GM06990 (cell line): ENCODE measurements at regions not wholly inside any gene's neighbourhood (a gene's known extent, or its start where the extent isn't known, plus 50 kb on each side); places are given as distances from the start of the nearest gene placed in this dataset.

Experiments
- DNase-seq: peaks from one replicate; pipeline ENCODE4 v3.0.0-alpha.2; 2011; ENCODE audit not compliant: insufficient read length; ENCODE audit errors: extremely low read depth
- H3K27me3 ChIP-seq: replicated peaks from 2 replicates; pipeline ENCODE4 v1.6.0; 2011; ENCODE audit warnings: low read length; ENCODE audit not compliant: control insufficient read depth, insufficient read depth
- H3K36me3 ChIP-seq: 2 replicates; pipeline ENCODE4 v1.5.1; 2011; ENCODE audit warnings: low read length; ENCODE audit not compliant: control insufficient read depth, insufficient read depth
- H3K4me3 ChIP-seq: replicated peaks from 2 replicates; pipeline ENCODE4 v1.5.1; 2011; ENCODE audit warnings: low read depth, mild to moderate bottlenecking, control low read depth, low read length
- CTCF ChIP-seq: IDR thresholded peaks from 2 replicates; pipeline ENCODE4 v1.5.1; 2011; ENCODE audit warnings: low read length, control low read depth, mild to moderate bottlenecking, inconsistent platforms; ENCODE audit not compliant: insufficient read depth, poor library complexity, severe bottlenecking

- Histone ChIP-seq H3K27me3 (no peaks in the 10 kb centered on the region), H3K4me3 (no peak overlapping the region; the same call in 1 of the 2 replicates)
These were observed 164.2 kb downstream of the PPIAL4G start for GRCh38 chr1:148318904-148319242.

GRCh38 chr1:148318123-148318903 is 164.8 kb downstream of the PPIAL4G start:
- DNase-seq = peak; percentile 57
- peak overlapping the region; percentile 54 for H3K4me3 ChIP-seq

More at GRCh38 chr1:148318904-148319242, 164.2 kb downstream of the PPIAL4G start:
- DNase-seq = no peak
- no peaks in the 10 kb centered on the region for H3K36me3 ChIP-seq
- TF ChIP-seq CTCF = no peak

GRCh38 chr1:148317288-148317985 is 165.4 kb upstream of the NBPF11 start:
- no peaks in the 10 kb centered on the region for H3K27me3 ChIP-seq
- DNase-seq = no peak
- TF ChIP-seq CTCF = no peak
- H3K36me3 ChIP-seq = no peaks in the 10 kb centered on the region
- H3K4me3 ChIP-seq = no peak overlapping the region

More at GRCh38 chr1:148318123-148318903, 164.8 kb downstream of the PPIAL4G start:
- H3K27me3 ChIP-seq = no peaks in the 10 kb centered on the region
- H3K36me3 ChIP-seq = no peaks in the 10 kb centered on the region
- TF ChIP-seq CTCF = no peak

- Histone ChIP-seq H3K4me3 (peak overlapping the region; percentile 16; the same call in 1 of the 2 replicates), H3K36me3 (no peaks in the 10 kb centered on the region), H3K27me3 (no peaks in the 10 kb centered on the region)
- no peak for DNase-seq
- no peak for TF ChIP-seq CTCF
These were observed 163.2 kb upstream of the NBPF11 start for GRCh38 chr1:148315071-148315811.

- Histone ChIP-seq H3K27me3 (peaks cover 2% of the 10 kb centered on the region; the same call in 1 of the 2 replicates), H3K4me3 (no peak overlapping the region), H3K36me3 (no peaks in the 10 kb centered on the region)
- no peak for TF ChIP-seq CTCF
- no peak for DNase-seq
These were observed 158.7 kb upstream of the NBPF11 start for GRCh38 chr1:148310807-148311206.
